Brain microvascular endothelial cell (primary cell): ENCODE measurements at regions not wholly inside any gene's neighbourhood (a gene's known extent, or its start where the extent isn't known, plus 50 kb on each side); places are given as distances from the start of the nearest gene placed in this dataset.

ENCODE experiments used
- DNase-seq: peaks from one replicate; pipeline ENCODE4 v3.0.0-alpha.2; 2020
- H3K27ac ChIP-seq: fragments of 250-450 bp; sonication (Bioruptor Pico); 2 replicates; pipeline ENCODE4 v1.5.1; 2020; ENCODE audit warnings: mild to moderate bottlenecking, moderate library complexity
- H3K27me3 ChIP-seq: fragments of 250-450 bp; sonication (Bioruptor Pico); replicated peaks from 2 replicates; pipeline ENCODE4 v1.5.1; 2020; ENCODE audit warnings: mild to moderate bottlenecking
- H3K36me3 ChIP-seq: fragments of 250-450 bp; sonication (Bioruptor Pico); replicated peaks from 2 replicates; pipeline ENCODE4 v1.5.1; 2020; ENCODE audit warnings: mild to moderate bottlenecking
- H3K4me3 ChIP-seq: 2 replicates; pipeline ENCODE4 v1.5.1; 2011; ENCODE audit warnings: low read depth, mild to moderate bottlenecking, control low read depth, low read length, moderate library complexity
- CTCF ChIP-seq: IDR thresholded peaks from 2 replicates; pipeline ENCODE4 v1.5.1; 2011; ENCODE audit warnings: low read depth, mild to moderate bottlenecking, moderate library complexity, low read length, control low read depth, inconsistent platforms; ENCODE audit errors: missing control alignments
- in situ Hi-C: cut with HindIII; loops from 2 replicates; pipeline ENCODE4 v1.10.0; 2017; ENCODE audit warnings: low sequenced_read_pairs, low pct_ligation_motif_present

DNA sequence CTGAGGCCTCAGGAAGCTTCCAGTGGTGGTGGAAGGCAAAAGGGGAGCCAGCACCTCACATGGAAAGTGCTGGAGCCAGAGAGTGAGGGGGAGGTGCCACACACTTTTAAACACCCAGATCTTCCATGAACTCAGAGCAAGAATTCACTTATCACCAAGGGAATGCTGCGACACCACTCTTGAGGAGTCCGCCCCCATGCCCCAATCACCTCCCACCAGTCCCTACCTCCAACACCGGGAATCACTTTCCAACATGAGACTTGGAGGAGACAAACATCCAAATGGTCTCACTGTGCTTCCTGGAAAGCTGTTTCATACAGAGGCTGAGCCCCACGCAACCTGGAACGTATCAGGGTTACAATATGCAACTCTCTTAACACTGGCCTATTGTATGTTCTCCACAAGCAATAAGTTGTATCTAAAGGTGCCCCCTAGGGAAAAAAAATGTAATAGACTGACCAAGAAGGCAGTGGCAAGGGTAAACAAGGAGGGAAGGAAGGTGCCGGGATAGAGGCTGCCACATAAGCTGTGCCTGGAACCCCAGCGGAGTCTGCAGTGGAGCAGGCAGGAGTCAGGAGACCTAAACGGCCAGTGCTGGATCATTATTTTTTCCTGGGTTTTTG is 106.7 kb upstream of the FOXF1 start:
- H3K27me3 ChIP-seq = no peaks in the 10 kb centered on the region
- no peak overlapping the region for H3K4me3 ChIP-seq
- TF ChIP-seq CTCF = peak; percentile 17

GRCh38 chr16:86404678-86405077 is 105.6 kb upstream of the FOXF1 start:
- Histone ChIP-seq H3K27ac (no peak overlapping the region), H3K36me3 (no peaks in the 10 kb centered on the region), H3K4me3 (no peak overlapping the region), H3K27me3 (no peaks in the 10 kb centered on the region)
- in situ Hi-C loops = no loop called here
- TF ChIP-seq CTCF = no peak
- no peak for DNase-seq

More for the DNA sequence above, 106.7 kb upstream of the FOXF1 start:
- Histone ChIP-seq H3K27ac (no peak overlapping the region), H3K36me3 (no peaks in the 10 kb centered on the region)
- in situ Hi-C loops = no loop called here
- DNase-seq = no peak

DNA sequence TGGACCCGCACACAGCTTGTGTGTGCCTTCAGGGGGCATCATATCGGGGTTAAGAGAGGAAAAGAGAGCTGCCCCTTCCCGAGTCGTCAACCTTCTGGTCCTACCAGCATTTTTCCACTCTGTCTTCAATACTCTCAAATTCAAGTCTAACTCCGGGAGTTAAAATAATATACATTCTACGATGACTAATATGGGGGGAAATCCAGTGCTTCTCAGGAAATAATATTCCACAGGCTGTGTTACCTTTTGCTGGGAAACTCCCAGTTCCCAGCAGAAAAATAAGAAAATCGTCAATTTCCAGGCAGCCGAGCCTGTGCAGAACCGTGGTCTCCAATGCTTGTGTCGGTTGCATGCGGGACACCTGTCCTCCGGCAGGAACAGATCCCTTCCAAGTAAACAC is 105.0 kb upstream of the FOXF1 start:
- Histone ChIP-seq H3K36me3 (no peaks in the 10 kb centered on the region), H3K4me3 (no peak overlapping the region), H3K27me3 (no peaks in the 10 kb centered on the region), H3K27ac (no peak overlapping the region)
- no peak for DNase-seq
- in situ Hi-C loops = no loop called here
- TF ChIP-seq CTCF = no peak

DNA sequence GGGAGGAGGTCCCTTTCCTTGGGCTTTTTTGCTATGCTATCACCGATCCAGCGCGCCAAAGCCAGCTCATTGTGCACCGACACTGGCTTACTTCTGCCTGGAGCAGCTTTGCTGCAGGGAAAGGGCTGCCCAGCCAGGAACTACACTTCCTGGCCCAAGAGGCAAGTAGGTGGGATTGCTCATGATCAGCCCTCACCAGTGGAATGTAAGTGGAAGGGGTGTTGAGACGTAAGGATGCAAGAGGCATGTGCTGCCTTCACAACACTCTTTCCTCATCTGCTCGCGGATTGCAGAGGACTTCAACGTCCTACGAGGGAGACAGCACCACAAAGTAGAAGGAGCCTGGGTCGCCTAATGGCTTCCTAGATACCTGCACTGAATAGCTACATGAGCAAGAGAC is 104.3 kb upstream of the FOXF1 start:
- in situ Hi-C loops = no loop called here

DNA sequence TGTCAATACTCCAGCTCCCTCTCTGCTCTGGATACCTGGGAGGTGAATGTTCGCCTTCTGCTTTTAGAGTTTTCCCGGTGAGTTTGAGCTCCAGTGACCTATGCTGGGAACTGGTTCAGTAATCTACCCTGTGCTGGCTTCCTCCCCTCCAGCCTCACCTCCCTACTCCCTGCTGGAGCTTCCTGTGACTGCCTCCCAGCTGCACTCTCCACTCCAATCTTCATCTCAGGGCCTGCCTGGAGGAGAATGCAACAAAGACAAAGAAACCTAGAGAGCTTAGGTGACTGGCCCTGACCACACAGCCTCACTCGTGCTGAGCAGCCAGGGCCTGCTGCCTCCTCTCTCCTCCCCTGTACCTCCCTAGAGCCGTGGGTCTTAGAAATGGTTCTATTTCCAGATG is 101.6 kb upstream of the FOXF1 start:
- no peak for DNase-seq
- H3K36me3 ChIP-seq = no peaks in the 10 kb centered on the region
- H3K27me3 ChIP-seq = no peaks in the 10 kb centered on the region
- H3K4me3 ChIP-seq = no peak overlapping the region
- no peak for TF ChIP-seq CTCF
- no peak overlapping the region for H3K27ac ChIP-seq
- in situ Hi-C loops = no loop called here

More for the DNA sequence above, 104.3 kb upstream of the FOXF1 start:
- Histone ChIP-seq H3K4me3 (no peak overlapping the region), H3K36me3 (no peaks in the 10 kb centered on the region), H3K27me3 (no peaks in the 10 kb centered on the region), H3K27ac (no peak overlapping the region)
- no peak for TF ChIP-seq CTCF
- DNase-seq = no peak

DNA sequence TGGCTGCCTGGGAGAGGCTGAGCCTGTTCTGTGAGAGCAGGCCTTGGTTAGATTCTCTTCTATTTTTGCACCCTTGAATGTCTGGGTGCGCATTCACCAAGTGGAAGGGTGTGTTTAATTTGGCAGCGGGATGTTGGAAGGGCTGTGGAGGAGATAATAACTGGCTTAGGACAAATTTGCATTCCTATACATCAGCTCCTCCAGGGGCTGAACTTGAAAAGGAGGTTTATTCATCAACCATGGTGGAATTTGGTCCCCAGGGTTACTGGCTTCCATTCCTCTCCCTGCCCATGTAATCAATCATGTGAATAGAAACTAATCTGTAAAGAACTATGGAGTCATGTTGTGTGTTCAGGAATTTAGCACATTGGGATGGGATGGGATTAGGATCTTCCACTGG is 100.2 kb upstream of the FOXF1 start:
- no peak for DNase-seq
- Histone ChIP-seq H3K27me3 (no peaks in the 10 kb centered on the region), H3K27ac (no peak overlapping the region), H3K36me3 (no peaks in the 10 kb centered on the region), H3K4me3 (no peak overlapping the region)
- in situ Hi-C loops = no loop called here
- TF ChIP-seq CTCF = no peak
